GM12878 (cell line): ENCODE measurements at regions not wholly inside any gene's neighbourhood (a gene's known extent, or its start where the extent isn't known, plus 50 kb on each side); places are given as distances from the start of the nearest gene placed in this dataset.

ENCODE experiments used
- ATAC-seq: fragments of 200-7000 bp; cut with Tn5 transposase; 3 replicates; pipeline ENCODE4 v1.9.1; 2020; ENCODE audit warnings: mild to moderate bottlenecking, moderate library complexity
- BruUV-seq: library from RNA; stranded (reverse); fragments of 400-500 nt; replicated peaks from 2 replicates; lab custom pipeline; 2021; lab: Mats Ljungman, UMichigan
- CTCF ChIA-PET: fragments of 300-600 bp; sonication (Branson Sonifier 250); formaldehyde crosslinking; extraction: SDS; loops from one replicate; lab custom pipeline; 2021; ENCODE audit warnings: inconsistent platforms; lab: Yijun Ruan, JAX
- POLR2A ChIA-PET: fragments of 350-600 bp; formaldehyde crosslinking; extraction: SDS; loops from one replicate; lab custom pipeline; 2021; ENCODE audit warnings: inconsistent platforms; lab: Charles Lee
- RAD21 ChIA-PET: fragments of 300-600 bp; sonication (Branson Sonifier 250); formaldehyde crosslinking; loops from one replicate; lab custom pipeline; 2023; ENCODE audit warnings: antibody characterized with exemption; ENCODE audit not compliant: unreplicated experiment; lab: Charles Lee
- SMC1A ChIA-PET: fragments of 300-600 bp; sonication (Branson Sonifier 250); formaldehyde crosslinking; loops from one replicate; lab custom pipeline; 2023; ENCODE audit not compliant: unreplicated experiment, uncharacterized antibody; lab: Charles Lee
- DNase-seq: peaks from one replicate; pipeline ENCODE4 v3.0.0-alpha.2; 2011; ENCODE audit warnings: low read depth, low spot score
- FAIRE-seq: peaks from 3 replicates; lab custom pipeline; 2011; peaks lifted over from hg19 to GRCh38; lab: Jason Lieb, UNC
- H2AFZ ChIP-seq: 2 replicates; pipeline ENCODE4 v1.6.0; 2011; ENCODE audit warnings: low read depth, low read length, control low read depth; ENCODE audit not compliant: control insufficient read depth
- H3K27ac ChIP-seq: 2 replicates; pipeline ENCODE4 v1.5.1; 2011; ENCODE audit warnings: control low read depth; ENCODE audit not compliant: control insufficient read depth, insufficient read depth
- H3K27me3 ChIP-seq, 2 experiments: replicated peaks in 1 of 2; 2 replicates each; pipeline versions ENCODE4 v1.6.0 to v1.6.1; 2011; ENCODE audit warnings: low read length in 1 of 2; ENCODE audit not compliant: control insufficient read depth in 2 of 2, insufficient read depth in 2 of 2
- H3K36me3 ChIP-seq, 2 experiments: 2 replicates each; pipeline ENCODE4 v1.5.1; 2011; ENCODE audit warnings: low read length in 1 of 2; ENCODE audit not compliant: control insufficient read depth in 2 of 2, insufficient read depth in 2 of 2
- H3K4me1 ChIP-seq: 2 replicates; pipeline ENCODE4 v1.6.1; 2011; ENCODE audit warnings: mild to moderate bottlenecking, low read length, moderate library complexity, mixed read lengths; ENCODE audit not compliant: control insufficient read depth, insufficient read depth
- H3K4me2 ChIP-seq: 2 replicates; pipeline ENCODE4 v1.6.0; 2011; ENCODE audit warnings: control low read depth; ENCODE audit not compliant: control insufficient read depth, insufficient read depth
- H3K4me3 ChIP-seq: fragments of 200-600 bp; sonication (generic); 2 replicates; pipeline ENCODE4 v1.5.1; 2016
- H3K79me2 ChIP-seq: 2 replicates; pipeline ENCODE4 v1.6.0; 2011; ENCODE audit warnings: low read length; ENCODE audit not compliant: control insufficient read depth, insufficient read depth
- H3K9ac ChIP-seq: 2 replicates; pipeline ENCODE4 v1.8.0; 2011; ENCODE audit warnings: low read length, control low read depth, mixed read lengths; ENCODE audit not compliant: control insufficient read depth, insufficient read depth
- H3K9me3 ChIP-seq: replicated peaks from 3 replicates; pipeline ENCODE4 v1.5.1; 2011; ENCODE audit warnings: mild to moderate bottlenecking, low read length; ENCODE audit not compliant: control insufficient read depth, insufficient read depth
- H4K20me1 ChIP-seq: 2 replicates; pipeline ENCODE4 v1.6.0; 2011; ENCODE audit not compliant: control insufficient read depth, insufficient read depth
- CREM ChIP-seq: IDR thresholded peaks from 2 replicates; pipeline ENCODE4 v1.6.1; 2014; ENCODE audit warnings: antibody characterized with exemption, low read depth
- EGR1 ChIP-seq, 2 experiments: IDR thresholded peaks; 1 replicate in 1 of 2; 2 replicates in 1 of 2; pipeline ENCODE4 v1.6.1; 2011 to 2012; ENCODE audit warnings: low read depth in 2 of 2, low read length in 2 of 2, borderline replicate concordance in 1 of 2, mild to moderate bottlenecking in 1 of 2, moderate library complexity in 1 of 2
- GATAD2B ChIP-seq: fragments of 450-650 bp; conservative IDR thresholded peaks from 2 replicates; pipeline ENCODE4 v1.6.1; 2017; ENCODE audit warnings: low read depth, mild to moderate bottlenecking, moderate library complexity
- HDGF ChIP-seq: fragments of 450-650 bp; IDR thresholded peaks from 2 replicates; pipeline ENCODE4 v1.6.1; 2016; ENCODE audit warnings: antibody characterized with exemption
- JUNB ChIP-seq: IDR thresholded peaks from 2 replicates; pipeline ENCODE4 v1.6.1; 2016; ENCODE audit warnings: antibody characterized with exemption, mild to moderate bottlenecking
- JUND ChIP-seq: IDR thresholded peaks from 2 replicates; pipeline ENCODE4 v1.6.1; 2012; ENCODE audit warnings: low read depth, mild to moderate bottlenecking, low read length, improper control_type of control experiment, moderate library complexity
- MEF2A ChIP-seq: IDR thresholded peaks from 2 replicates; pipeline ENCODE4 v1.6.1; 2011; ENCODE audit warnings: low read depth, mild to moderate bottlenecking, low read length, moderate library complexity; ENCODE audit not compliant: insufficient read depth
- NFXL1 ChIP-seq: fragments of 450-650 bp; IDR thresholded peaks from 2 replicates; pipeline ENCODE4 v1.6.1; 2017; ENCODE audit warnings: antibody characterized with exemption, mild to moderate bottlenecking, borderline replicate concordance
- ZBED1 ChIP-seq: IDR thresholded peaks from 2 replicates; pipeline ENCODE4 v1.6.1; 2016; ENCODE audit warnings: borderline replicate concordance
- ZNF24 ChIP-seq: fragments of 450-650 bp; IDR thresholded peaks from 2 replicates; pipeline ENCODE4 v1.6.1; 2017; ENCODE audit warnings: antibody characterized with exemption, mild to moderate bottlenecking
- WGBS: methylation state at CpG from one replicate; pipeline ENCODE4 v1.1.6; 2016; ENCODE audit warnings: low lambda C conversion rate; ENCODE audit not compliant: insufficient replicate concordance, insufficient coverage; ENCODE audit errors: missing lambda C conversion rate; 5-methylcytosine and 5-hydroxymethylcytosine counted together
- in situ Hi-C: fragments of 300-500 bp; cut with MboI; formaldehyde crosslinking; loops from 9 replicates; pipeline ENCODE4 v1.14.3; 2018; ENCODE audit warnings: mixed read lengths
- intact Hi-C: fragments of 100-400 bp; cut with micrococcal nuclease; formaldehyde crosslinking; loops from one replicate; pipeline ENCODE4 v1.14.2; 2022; ENCODE audit not compliant: unreplicated experiment
- TF ChIP-seq, protein P1 (sequence below): fragments of 450-650 bp; IDR thresholded peaks from 2 replicates; pipeline ENCODE4 v1.6.1; 2017; ENCODE audit warnings: borderline replicate concordance

DNA sequence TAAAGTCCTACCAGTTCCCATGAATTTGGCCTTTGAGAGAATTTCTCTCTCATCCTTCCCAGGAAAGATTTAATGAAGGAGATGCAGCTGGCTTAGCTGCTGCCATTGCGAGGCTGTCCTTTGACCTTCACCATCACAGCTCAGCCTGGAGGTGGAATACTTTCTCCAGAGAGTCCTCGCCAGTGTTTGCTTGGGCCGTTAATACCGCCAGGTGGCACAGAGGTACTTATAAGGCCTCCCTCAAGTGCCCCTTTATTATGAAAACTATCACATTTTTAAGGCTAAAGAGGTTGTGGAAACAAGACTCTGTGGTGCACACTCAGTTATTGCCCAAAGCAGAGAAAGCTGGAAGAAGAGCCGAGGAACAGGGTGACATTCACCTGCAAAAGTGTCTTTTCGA is 330.6 kb downstream of the CCSER2 start:
- no peak for FAIRE-seq
- Histone ChIP-seq H3K4me1 (no peaks in the 10 kb centered on the region), H3K79me2 (no peaks in the 10 kb centered on the region), H4K20me1 (no peaks in the 10 kb centered on the region), H2AFZ (no peak overlapping the region), H3K9me3 (no peaks in the 10 kb centered on the region), H3K4me3 (no peak overlapping the region), H3K4me2 (no peak overlapping the region), H3K27ac (no peak overlapping the region), H3K27me3 (no peaks in the 10 kb centered on the region; a peak in 1 of 4 replicates), H3K9ac (no peak overlapping the region), H3K36me3 (no peaks in the 10 kb centered on the region)
- ChIA-PET CTCF (interaction anchor here (0.7 to 2.3 kb wide), 2 partner anchors 9 to 119 kb away, joined by 3 to 4 read pairs; no protein-coding TSS in a partner anchor), POLR2A (no interaction called here), SMC1A (no interaction called here), RAD21 (no interaction called here)
- WGBS, result 43% methylated on average over 6 of the region's 6 CpGs
- TF ChIP-seq HDGF (no peak), JUND (no peak), EGR1 (IDR thresholded peaks at IDR 0.05; ENCODE audit: borderline replicate concordance in 1 of 2, low read depth in 2 of 2, low read length in 2 of 2) (no peak), NFXL1 (no peak), JUNB (no peak), CREM (no peak), ZNF24 (no peak), GATAD2B (no peak), MEF2A (no peak), ZBED1 (no peak)
- TF ChIP-seq, protein P1, sequence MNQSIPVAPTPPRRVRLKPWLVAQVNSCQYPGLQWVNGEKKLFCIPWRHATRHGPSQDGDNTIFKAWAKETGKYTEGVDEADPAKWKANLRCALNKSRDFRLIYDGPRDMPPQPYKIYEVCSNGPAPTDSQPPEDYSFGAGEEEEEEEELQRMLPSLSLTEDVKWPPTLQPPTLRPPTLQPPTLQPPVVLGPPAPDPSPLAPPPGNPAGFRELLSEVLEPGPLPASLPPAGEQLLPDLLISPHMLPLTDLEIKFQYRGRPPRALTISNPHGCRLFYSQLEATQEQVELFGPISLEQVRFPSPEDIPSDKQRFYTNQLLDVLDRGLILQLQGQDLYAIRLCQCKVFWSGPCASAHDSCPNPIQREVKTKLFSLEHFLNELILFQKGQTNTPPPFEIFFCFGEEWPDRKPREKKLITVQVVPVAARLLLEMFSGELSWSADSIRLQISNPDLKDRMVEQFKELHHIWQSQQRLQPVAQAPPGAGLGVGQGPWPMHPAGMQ, result no peak
- intact Hi-C loops (no loop called here), in situ Hi-C loops (no loop called here)
- BruUV-seq, result no TSS peak
- no peak for DNase-seq
- no peak for ATAC-seq
